Tibial nerve (tissue), 4 donors: ENCODE measurements at regions not wholly inside any gene's neighbourhood (a gene's known extent, or its start where the extent isn't known, plus 50 kb on each side); places are given as distances from the start of the nearest gene placed in this dataset.

Experiments
- EP300 ChIP-seq, 2 donors: sonication (generic); formaldehyde crosslinking; IDR thresholded peaks; one replicate each; pipeline ENCODE4 v1.6.1; 2017; ENCODE audit warnings: antibody characterized with exemption in 2 of 2, mild to moderate bottlenecking in 1 of 2
- POLR2A ChIP-seq, 2 donors: fragments of 450-650 bp; IDR thresholded peaks; one replicate each; pipeline ENCODE4 v1.6.1; 2017; ENCODE audit warnings: antibody characterized with exemption in 2 of 2, mild to moderate bottlenecking in 2 of 2, moderate library complexity in 2 of 2
- TF ChIP-seq, protein P1 (sequence below), 5 experiments: fragments of 200-600 bp in 3 of 5; fragments of 450-650 bp in 2 of 5; sonication (generic) in 3 of 5; IDR thresholded peaks; one replicate each; pipeline ENCODE4 v1.5.1; 2016 to 2019; ENCODE audit warnings: antibody characterized with exemption in 5 of 5, mild to moderate bottlenecking in 3 of 5, moderate library complexity in 2 of 5

DNA sequence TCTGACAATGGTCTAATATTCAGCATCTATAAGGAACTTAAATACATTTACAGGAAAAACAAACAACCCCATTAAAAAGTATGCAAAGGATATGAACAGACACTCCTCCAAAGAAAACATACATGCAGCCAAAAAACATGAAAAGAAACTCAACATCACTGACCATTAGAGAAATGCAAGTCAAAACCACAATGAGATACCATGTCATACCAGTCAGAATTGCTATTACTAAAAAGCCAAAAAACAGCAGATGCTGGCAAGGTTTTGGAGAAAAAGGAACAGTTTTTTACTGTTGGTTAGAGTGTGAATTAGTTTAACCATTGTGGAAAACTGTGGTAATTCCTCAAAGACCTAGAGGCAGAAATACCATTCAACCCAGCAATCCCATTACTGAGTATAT lies 339.0 kb upstream of the ADGRB3 start:
- TF ChIP-seq POLR2A (IDR thresholded peaks at IDR 0.05) (no peak), EP300 (IDR thresholded peaks at IDR 0.05) (no peak)
- TF ChIP-seq, protein P1, sequence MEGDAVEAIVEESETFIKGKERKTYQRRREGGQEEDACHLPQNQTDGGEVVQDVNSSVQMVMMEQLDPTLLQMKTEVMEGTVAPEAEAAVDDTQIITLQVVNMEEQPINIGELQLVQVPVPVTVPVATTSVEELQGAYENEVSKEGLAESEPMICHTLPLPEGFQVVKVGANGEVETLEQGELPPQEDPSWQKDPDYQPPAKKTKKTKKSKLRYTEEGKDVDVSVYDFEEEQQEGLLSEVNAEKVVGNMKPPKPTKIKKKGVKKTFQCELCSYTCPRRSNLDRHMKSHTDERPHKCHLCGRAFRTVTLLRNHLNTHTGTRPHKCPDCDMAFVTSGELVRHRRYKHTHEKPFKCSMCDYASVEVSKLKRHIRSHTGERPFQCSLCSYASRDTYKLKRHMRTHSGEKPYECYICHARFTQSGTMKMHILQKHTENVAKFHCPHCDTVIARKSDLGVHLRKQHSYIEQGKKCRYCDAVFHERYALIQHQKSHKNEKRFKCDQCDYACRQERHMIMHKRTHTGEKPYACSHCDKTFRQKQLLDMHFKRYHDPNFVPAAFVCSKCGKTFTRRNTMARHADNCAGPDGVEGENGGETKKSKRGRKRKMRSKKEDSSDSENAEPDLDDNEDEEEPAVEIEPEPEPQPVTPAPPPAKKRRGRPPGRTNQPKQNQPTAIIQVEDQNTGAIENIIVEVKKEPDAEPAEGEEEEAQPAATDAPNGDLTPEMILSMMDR (IDR thresholded peaks at IDR 0.05) = no peak
